ENCODE measurements at regions not wholly inside any gene's neighbourhood (a gene's known extent, or its start where the extent isn't known, plus 50 kb on each side); places are given as distances from the start of the nearest gene placed in this dataset.

- in situ Hi-C loops (cut with HindIII; ENCODE audit: low sequenced_read_pairs), result no loop called here
Measured at GRCh38 chr16:86086471-86086870, 187.5 kb downstream of the IRF8 start.

GRCh38 chr16:86087011-86087895, 188.3 kb downstream of the IRF8 start:
- in situ Hi-C loops (cut with HindIII; ENCODE audit: low sequenced_read_pairs), result no loop called here

- in situ Hi-C loops (cut with HindIII; ENCODE audit: low sequenced_read_pairs), result no loop called here
Measured at GRCh38 chr16:86087896-86088230, 188.9 kb downstream of the IRF8 start.

GRCh38 chr16:86088287-86088686, 189.3 kb downstream of the IRF8 start:
- in situ Hi-C loops (cut with HindIII; ENCODE audit: low sequenced_read_pairs), result no loop called here

GRCh38 chr16:86088816-86089215, 189.9 kb downstream of the IRF8 start:
- in situ Hi-C loops (cut with HindIII; ENCODE audit: low sequenced_read_pairs), result no loop called here

- in situ Hi-C loops (cut with HindIII; ENCODE audit: low sequenced_read_pairs), result no loop called here
Measured at GRCh38 chr16:86089334-86089900, 190.5 kb downstream of the IRF8 start.

- in situ Hi-C loops (cut with HindIII; ENCODE audit: low sequenced_read_pairs), result no loop called here
Measured at GRCh38 chr16:86089991-86090390, 191.0 kb downstream of the IRF8 start.

GRCh38 chr16:86090461-86091170, 191.7 kb downstream of the IRF8 start:
- in situ Hi-C loops (cut with HindIII; ENCODE audit: low sequenced_read_pairs), result no loop called here

- in situ Hi-C loops (cut with HindIII; ENCODE audit: low sequenced_read_pairs), result no loop called here
Measured at GRCh38 chr16:86091976-86092375, 193.0 kb downstream of the IRF8 start.

GRCh38 chr16:86092586-86093480, 193.9 kb downstream of the IRF8 start:
- in situ Hi-C loops (cut with HindIII; ENCODE audit: low sequenced_read_pairs), result no loop called here

GRCh38 chr16:86093801-86094750, 195.1 kb downstream of the IRF8 start:
- in situ Hi-C loops (cut with HindIII; ENCODE audit: low sequenced_read_pairs), result no loop called here

- in situ Hi-C loops (cut with HindIII; ENCODE audit: low sequenced_read_pairs), result no loop called here
Measured at GRCh38 chr16:86095131-86095752, 196.3 kb downstream of the IRF8 start.

- in situ Hi-C loops (cut with HindIII; ENCODE audit: low sequenced_read_pairs), result no loop called here
Measured at GRCh38 chr16:86095906-86096485, 197.0 kb downstream of the IRF8 start.

GRCh38 chr16:86096850-86097249, 197.9 kb downstream of the IRF8 start:
- in situ Hi-C loops (cut with HindIII; ENCODE audit: low sequenced_read_pairs), result no loop called here

- in situ Hi-C loops (cut with HindIII; ENCODE audit: low sequenced_read_pairs), result no loop called here
Measured at GRCh38 chr16:86099326-86099725, 200.4 kb downstream of the IRF8 start.

- in situ Hi-C loops (cut with HindIII; ENCODE audit: low sequenced_read_pairs), result no loop called here
Measured at GRCh38 chr16:86100205-86101136, 201.5 kb downstream of the IRF8 start.

- in situ Hi-C loops (cut with HindIII; ENCODE audit: low sequenced_read_pairs), result no loop called here
Measured at GRCh38 chr16:86101137-86101896, 202.4 kb downstream of the IRF8 start.

GRCh38 chr16:86101897-86102157, 202.9 kb downstream of the IRF8 start:
- in situ Hi-C loops (cut with HindIII; ENCODE audit: low sequenced_read_pairs), result no loop called here

All from DLD1 (cell line).